GM12875 (cell line): ENCODE measurements at regions not wholly inside any gene's neighbourhood (a gene's known extent, or its start where the extent isn't known, plus 50 kb on each side); places are given as distances from the start of the nearest gene placed in this dataset.
"Not testable (repeated sequence)": the region's sequence is repeated elsewhere in the genome, so short reads cannot be mapped to it uniquely, and the experiment has no call there.

Experiments
- H3K4me3 ChIP-seq: one replicate; pipeline ENCODE4 v1.5.1; 2011; ENCODE audit warnings: low read depth, low read length, control low read depth
- CTCF ChIP-seq: IDR thresholded peaks from 2 replicates; pipeline ENCODE4 v1.5.1; 2011; ENCODE audit warnings: low read depth, mild to moderate bottlenecking, control low read depth, inconsistent platforms, low read length, moderate library complexity, borderline replicate concordance; ENCODE audit not compliant: insufficient read depth

GRCh38 chr1:185433667-185434066, 116.6 kb upstream of the IVNS1ABP start:
- no peak for TF ChIP-seq CTCF
- no peak overlapping the region for H3K4me3 ChIP-seq

GRCh38 chr1:185432948-185433347, 115.9 kb upstream of the IVNS1ABP start:
- no peak for TF ChIP-seq CTCF
- no peak overlapping the region for H3K4me3 ChIP-seq

GRCh38 chr1:185431612-185432011, 114.6 kb upstream of the IVNS1ABP start:
- no peak overlapping the region for H3K4me3 ChIP-seq
- no peak for TF ChIP-seq CTCF

GRCh38 chr1:185429668-185430067, 112.6 kb upstream of the IVNS1ABP start:
- not testable (repeated sequence) for H3K4me3 ChIP-seq

- no peak for TF ChIP-seq CTCF
- no peak overlapping the region for H3K4me3 ChIP-seq
These were observed 110.7 kb upstream of the IVNS1ABP start for GRCh38 chr1:185427776-185428175.

GRCh38 chr1:185427264-185427663, 110.2 kb upstream of the IVNS1ABP start:
- TF ChIP-seq CTCF, result no peak
- H3K4me3 ChIP-seq, result no peak overlapping the region

- no peak overlapping the region for H3K4me3 ChIP-seq
- TF ChIP-seq CTCF, result no peak
These were observed 109.8 kb upstream of the IVNS1ABP start for GRCh38 chr1:185426848-185427247.

GRCh38 chr1:185425163-185425562, 108.1 kb upstream of the IVNS1ABP start:
- no peak for TF ChIP-seq CTCF
- H3K4me3 ChIP-seq, result no peak overlapping the region
